ENCODE measurements at regions not wholly inside any gene's neighbourhood (a gene's known extent, or its start where the extent isn't known, plus 50 kb on each side); places are given as distances from the start of the nearest gene placed in this dataset.

DNA sequence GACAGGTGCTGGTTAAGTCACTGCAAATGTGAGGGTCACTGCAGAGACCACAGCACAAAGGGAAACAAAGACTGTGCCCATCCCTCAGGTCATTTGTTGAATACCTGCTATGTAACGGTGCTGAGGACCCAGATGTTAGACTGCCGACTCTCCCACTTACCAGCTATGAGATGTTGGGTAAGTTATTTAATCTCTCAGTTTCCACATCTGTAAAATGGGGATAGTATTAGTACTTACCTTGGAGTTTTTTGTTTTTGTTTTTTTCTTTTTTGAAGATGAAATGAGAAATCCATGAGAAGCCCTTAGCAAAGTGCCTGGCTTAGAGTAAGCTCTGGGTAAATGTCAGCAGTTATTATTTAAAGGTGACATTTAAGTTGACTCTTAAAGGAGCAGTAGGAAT is 50.5 kb upstream of the PMFBP1 start:
- DNase-seq (ENCODE audit: low read depth in 1 of 2, low spot score in 1 of 2): no peak
- no peaks in the 10 kb centered on the region for H3K27me3 ChIP-seq (ENCODE audit: insufficient read depth, poor library complexity, severe bottlenecking)
- TF ChIP-seq POLR2AphosphoS5 (IDR thresholded peaks at IDR 0.05; ENCODE audit: low read depth) (no peak), GABPA (IDR thresholded peaks at IDR 0.05; ENCODE audit: low read depth) (no peak), SPI1 (IDR thresholded peaks at IDR 0.05; ENCODE audit: borderline replicate concordance, low read depth) (no peak)
- TF ChIP-seq, protein P1, sequence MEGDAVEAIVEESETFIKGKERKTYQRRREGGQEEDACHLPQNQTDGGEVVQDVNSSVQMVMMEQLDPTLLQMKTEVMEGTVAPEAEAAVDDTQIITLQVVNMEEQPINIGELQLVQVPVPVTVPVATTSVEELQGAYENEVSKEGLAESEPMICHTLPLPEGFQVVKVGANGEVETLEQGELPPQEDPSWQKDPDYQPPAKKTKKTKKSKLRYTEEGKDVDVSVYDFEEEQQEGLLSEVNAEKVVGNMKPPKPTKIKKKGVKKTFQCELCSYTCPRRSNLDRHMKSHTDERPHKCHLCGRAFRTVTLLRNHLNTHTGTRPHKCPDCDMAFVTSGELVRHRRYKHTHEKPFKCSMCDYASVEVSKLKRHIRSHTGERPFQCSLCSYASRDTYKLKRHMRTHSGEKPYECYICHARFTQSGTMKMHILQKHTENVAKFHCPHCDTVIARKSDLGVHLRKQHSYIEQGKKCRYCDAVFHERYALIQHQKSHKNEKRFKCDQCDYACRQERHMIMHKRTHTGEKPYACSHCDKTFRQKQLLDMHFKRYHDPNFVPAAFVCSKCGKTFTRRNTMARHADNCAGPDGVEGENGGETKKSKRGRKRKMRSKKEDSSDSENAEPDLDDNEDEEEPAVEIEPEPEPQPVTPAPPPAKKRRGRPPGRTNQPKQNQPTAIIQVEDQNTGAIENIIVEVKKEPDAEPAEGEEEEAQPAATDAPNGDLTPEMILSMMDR (IDR thresholded peaks at IDR 0.05; ENCODE audit: insufficient read depth, low read length): no peak
- TF ChIP-seq, protein P2, sequence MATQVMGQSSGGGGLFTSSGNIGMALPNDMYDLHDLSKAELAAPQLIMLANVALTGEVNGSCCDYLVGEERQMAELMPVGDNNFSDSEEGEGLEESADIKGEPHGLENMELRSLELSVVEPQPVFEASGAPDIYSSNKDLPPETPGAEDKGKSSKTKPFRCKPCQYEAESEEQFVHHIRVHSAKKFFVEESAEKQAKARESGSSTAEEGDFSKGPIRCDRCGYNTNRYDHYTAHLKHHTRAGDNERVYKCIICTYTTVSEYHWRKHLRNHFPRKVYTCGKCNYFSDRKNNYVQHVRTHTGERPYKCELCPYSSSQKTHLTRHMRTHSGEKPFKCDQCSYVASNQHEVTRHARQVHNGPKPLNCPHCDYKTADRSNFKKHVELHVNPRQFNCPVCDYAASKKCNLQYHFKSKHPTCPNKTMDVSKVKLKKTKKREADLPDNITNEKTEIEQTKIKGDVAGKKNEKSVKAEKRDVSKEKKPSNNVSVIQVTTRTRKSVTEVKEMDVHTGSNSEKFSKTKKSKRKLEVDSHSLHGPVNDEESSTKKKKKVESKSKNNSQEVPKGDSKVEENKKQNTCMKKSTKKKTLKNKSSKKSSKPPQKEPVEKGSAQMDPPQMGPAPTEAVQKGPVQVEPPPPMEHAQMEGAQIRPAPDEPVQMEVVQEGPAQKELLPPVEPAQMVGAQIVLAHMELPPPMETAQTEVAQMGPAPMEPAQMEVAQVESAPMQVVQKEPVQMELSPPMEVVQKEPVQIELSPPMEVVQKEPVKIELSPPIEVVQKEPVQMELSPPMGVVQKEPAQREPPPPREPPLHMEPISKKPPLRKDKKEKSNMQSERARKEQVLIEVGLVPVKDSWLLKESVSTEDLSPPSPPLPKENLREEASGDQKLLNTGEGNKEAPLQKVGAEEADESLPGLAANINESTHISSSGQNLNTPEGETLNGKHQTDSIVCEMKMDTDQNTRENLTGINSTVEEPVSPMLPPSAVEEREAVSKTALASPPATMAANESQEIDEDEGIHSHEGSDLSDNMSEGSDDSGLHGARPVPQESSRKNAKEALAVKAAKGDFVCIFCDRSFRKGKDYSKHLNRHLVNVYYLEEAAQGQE (IDR thresholded peaks at IDR 0.05; ENCODE audit: insufficient replicate concordance, low read depth): no peak

More for the DNA sequence above, 50.5 kb upstream of the PMFBP1 start:
- H3K4me3 ChIP-seq (replicated peaks; ENCODE audit: insufficient read depth, low read length): no peak overlapping the region
- H3K27ac ChIP-seq (replicated peaks): no peak overlapping the region

Data from HL-60 (cell line).